Vagina (tissue), 2 donors: ENCODE measurements at regions not wholly inside any gene's neighbourhood (a gene's known extent, or its start where the extent isn't known, plus 50 kb on each side); places are given as distances from the start of the nearest gene placed in this dataset.

ENCODE experiments used
- DNase-seq, 2 donors: peaks; one replicate each; pipeline ENCODE4 v3.0.0-alpha.2; 2017; ENCODE audit errors: extremely low spot score in 2 of 2
- H3K27ac ChIP-seq: fragments of 200-600 bp; sonication (generic); one replicate; pipeline ENCODE4 v1.5.1; 2019
- H3K27me3 ChIP-seq: fragments of 200-600 bp; sonication (generic); one replicate; pipeline ENCODE4 v1.5.1; 2019
- H3K36me3 ChIP-seq, 2 donors: fragments of 200-600 bp; sonication (generic); one replicate each; pipeline ENCODE4 v1.5.1; 2017 to 2019
- H3K4me1 ChIP-seq: fragments of 200-600 bp; sonication (generic); one replicate; pipeline ENCODE4 v1.5.1; 2019
- H3K4me3 ChIP-seq, 2 donors: fragments of 200-600 bp; sonication (generic); 1 replicate in 1 of 2; 2 replicates in 1 of 2; pipeline ENCODE4 v1.5.1; 2016 to 2019
- H3K9me3 ChIP-seq: fragments of 200-600 bp; sonication (generic); one replicate; pipeline ENCODE4 v1.5.1; 2019
- CTCF ChIP-seq, 3 experiments: fragments of 450-650 bp in 2 of 3; fragments of 200-600 bp in 1 of 3; sonication (generic) in 1 of 3; IDR thresholded peaks; one replicate each; pipeline ENCODE4 v1.5.1; 2017 to 2019; ENCODE audit warnings: antibody characterized with exemption in 3 of 3, mild to moderate bottlenecking in 2 of 3, moderate library complexity in 2 of 3
- POLR2A ChIP-seq, 2 donors: fragments of 450-650 bp; IDR thresholded peaks; one replicate each; pipeline ENCODE4 v1.6.1; 2017; ENCODE audit warnings: antibody characterized with exemption in 2 of 2, mild to moderate bottlenecking in 2 of 2, moderate library complexity in 2 of 2
- POLR2AphosphoS5 ChIP-seq, 2 donors: sonication (generic); formaldehyde crosslinking; IDR thresholded peaks; one replicate each; pipeline ENCODE4 v1.9.0; 2017; ENCODE audit warnings: antibody characterized with exemption in 2 of 2, mild to moderate bottlenecking in 2 of 2, low read depth in 1 of 2; ENCODE audit not compliant: insufficient read depth in 1 of 2
- intact Hi-C: fragments of 100-400 bp; cut with DNase I; formaldehyde crosslinking; loops from one replicate; pipeline ENCODE4 v1.15.1; 2023

GRCh38 chr2:43088143-43089073, 138.0 kb downstream of the ZFP36L2 start:
- TF ChIP-seq POLR2A (IDR thresholded peaks at IDR 0.05) (no peak), POLR2AphosphoS5 (IDR thresholded peaks at IDR 0.05; ENCODE audit: insufficient read depth in 1 of 2, low read depth in 1 of 2) (no peak), CTCF (IDR thresholded peaks at IDR 0.05) (no peak)
- H3K27me3 ChIP-seq: no peaks in the 10 kb centered on the region
- H3K36me3 ChIP-seq: no peaks in the 10 kb centered on the region
- intact Hi-C loops: loop anchor here (10.0 kb wide), 1 partner anchor 54 kb away; no protein-coding TSS in a partner anchor
- H3K27ac ChIP-seq: peak overlapping the region; percentile 82
- H3K9me3 ChIP-seq: peaks cover 4% of the 10 kb centered on the region
- no peak for DNase-seq
- peaks cover 50% of the 10 kb centered on the region for H3K4me1 ChIP-seq
- no peak overlapping the region for H3K4me3 ChIP-seq

GRCh38 chr2:43087413-43087812, 139.0 kb downstream of the ZFP36L2 start:
- TF ChIP-seq POLR2A (IDR thresholded peaks at IDR 0.05) (no peak), CTCF (IDR thresholded peaks at IDR 0.05) (no peak), POLR2AphosphoS5 (IDR thresholded peaks at IDR 0.05; ENCODE audit: insufficient read depth in 1 of 2, low read depth in 1 of 2) (no peak)
- H3K27me3 ChIP-seq: no peaks in the 10 kb centered on the region
- peaks cover 4% of the 10 kb centered on the region for H3K9me3 ChIP-seq
- no peaks in the 10 kb centered on the region for H3K36me3 ChIP-seq
- intact Hi-C loops: loop anchor here (10.0 kb wide), 1 partner anchor 53 kb away; no protein-coding TSS in a partner anchor
- no peak overlapping the region for H3K4me3 ChIP-seq
- H3K4me1 ChIP-seq: peaks cover 60% of the 10 kb centered on the region
- peak overlapping the region; percentile 82 for H3K27ac ChIP-seq
- DNase-seq: no peak

- peak in 1 of 2 donors; percentile 99 for DNase-seq
- Histone ChIP-seq H3K9me3 (peaks cover 4% of the 10 kb centered on the region), H3K27me3 (no peaks in the 10 kb centered on the region), H3K36me3 (no peaks in the 10 kb centered on the region), H3K27ac (peak overlapping the region; percentile 82), H3K4me1 (peaks cover 68% of the 10 kb centered on the region), H3K4me3 (no peak overlapping the region)
- intact Hi-C loops: loop anchor here (10.0 kb wide), 1 partner anchor 52 kb away; no protein-coding TSS in a partner anchor
- peak; percentile 70 to 98 for TF ChIP-seq POLR2AphosphoS5 (IDR thresholded peaks at IDR 0.05; ENCODE audit: insufficient read depth in 1 of 2, low read depth in 1 of 2)
- TF ChIP-seq CTCF (IDR thresholded peaks at IDR 0.05): no peak
These were observed 139.8 kb downstream of the ZFP36L2 start for GRCh38 chr2:43086451-43087221.

GRCh38 chr2:43085929-43086328, 140.5 kb downstream of the ZFP36L2 start:
- intact Hi-C loops: loop anchor here (10.0 kb wide), 1 partner anchor 51 kb away; no protein-coding TSS in a partner anchor

More at GRCh38 chr2:43085929-43086328, 140.5 kb downstream of the ZFP36L2 start:
- Histone ChIP-seq H3K36me3 (no peaks in the 10 kb centered on the region), H3K4me3 (no peak overlapping the region), H3K27me3 (no peaks in the 10 kb centered on the region), H3K27ac (peak overlapping the region; percentile 82), H3K9me3 (peaks cover 2% of the 10 kb centered on the region), H3K4me1 (peaks cover 75% of the 10 kb centered on the region)
- TF ChIP-seq POLR2AphosphoS5 (IDR thresholded peaks at IDR 0.05; ENCODE audit: insufficient read depth in 1 of 2, low read depth in 1 of 2) (no peak), POLR2A (IDR thresholded peaks at IDR 0.05) (no peak), CTCF (IDR thresholded peaks at IDR 0.05) (no peak)
- DNase-seq: no peak
